Sigmoid colon (tissue), 6 donors: ENCODE measurements at regions not wholly inside any gene's neighbourhood (a gene's known extent, or its start where the extent isn't known, plus 50 kb on each side); places are given as distances from the start of the nearest gene placed in this dataset.

Experiments used
- DNase-seq: peaks from one replicate; pipeline ENCODE4 v3.0.0-alpha.2; 2019
- H3K27ac ChIP-seq, 4 donors: fragments of 200-600 bp; sonication (generic); one replicate each; pipeline ENCODE4 v1.5.1; 2016 to 2019; ENCODE audit warnings: mild to moderate bottlenecking in 1 of 4
- H3K27me3 ChIP-seq, 3 donors: fragments of 200-600 bp; sonication (generic); one replicate each; pipeline ENCODE4 v1.5.1; 2019; ENCODE audit warnings: mild to moderate bottlenecking in 1 of 3
- H3K36me3 ChIP-seq, 4 donors: fragments of 200-600 bp; sonication (generic); one replicate each; pipeline ENCODE4 v1.5.1; 2016 to 2019
- H3K4me1 ChIP-seq, 4 donors: fragments of 200-600 bp; sonication (generic); one replicate each; pipeline ENCODE4 v1.5.1; 2017 to 2019
- H3K4me3 ChIP-seq, 4 donors: fragments of 200-600 bp; sonication (generic); one replicate each; pipeline ENCODE4 v1.5.1; 2017 to 2019; ENCODE audit warnings: mild to moderate bottlenecking in 2 of 4, moderate library complexity in 1 of 4
- H3K9me3 ChIP-seq, 4 donors: fragments of 200-600 bp in 3 of 4; sonication (generic) in 3 of 4; one replicate each; pipeline versions ENCODE4 v1.5.1 to v1.6.1; 2013 to 2019
- CTCF ChIP-seq, 4 experiments: fragments of 450-650 bp in 3 of 4; fragments of 200-600 bp in 1 of 4; IDR thresholded peaks; one replicate each; pipeline ENCODE4 v1.5.1; 2016 to 2019; ENCODE audit warnings: antibody characterized with exemption in 4 of 4, mild to moderate bottlenecking in 3 of 4, moderate library complexity in 2 of 4
- EP300 ChIP-seq, 4 donors: sonication (generic); formaldehyde crosslinking; IDR thresholded peaks; one replicate each; pipeline ENCODE4 v1.6.1; 2017; ENCODE audit warnings: antibody characterized with exemption in 4 of 4
- POLR2A ChIP-seq, 2 donors: fragments of 450-650 bp; IDR thresholded peaks; one replicate each; pipeline ENCODE4 v1.6.1; 2016; ENCODE audit warnings: antibody characterized with exemption in 2 of 2, mild to moderate bottlenecking in 2 of 2, moderate library complexity in 2 of 2
- POLR2AphosphoS5 ChIP-seq, 4 donors: sonication (generic); formaldehyde crosslinking; IDR thresholded peaks; one replicate each; pipeline ENCODE4 v1.6.1; 2017; ENCODE audit warnings: antibody characterized with exemption in 4 of 4
- WGBS, 2 donors: extraction: QIAGEN DNeasy Blood & Tissue Kit; methylation state at CpG; one replicate each; pipeline ENCODE4 v1.1.7; 2013; 5-methylcytosine and 5-hydroxymethylcytosine counted together
- intact Hi-C: fragments of 100-400 bp; cut with DNase I; formaldehyde crosslinking; loops from one replicate; pipeline ENCODE4 v1.15.1; 2023
- donor health status: healthy with polysubstance abuse.
- donor health status: healthy.

GRCh38 chr5:74055486-74056106 lies 429.6 kb downstream of the ARHGEF28 start:
- no peak overlapping the region for H3K4me3 ChIP-seq
- H3K9me3 ChIP-seq, result no peaks in the 10 kb centered on the region
- TF ChIP-seq EP300 (IDR thresholded peaks at IDR 0.05), result no peak
- TF ChIP-seq POLR2A (IDR thresholded peaks at IDR 0.05), result no peak
- no peak for TF ChIP-seq CTCF (IDR thresholded peaks at IDR 0.05)
- no peak for TF ChIP-seq POLR2AphosphoS5 (IDR thresholded peaks at IDR 0.05)
- no peaks in the 10 kb centered on the region for H3K36me3 ChIP-seq
- no peak for DNase-seq
- no peak overlapping the region for H3K27ac ChIP-seq
- H3K4me1 ChIP-seq, result no peaks in the 10 kb centered on the region
- no peaks in the 10 kb centered on the region for H3K27me3 ChIP-seq
- intact Hi-C loops, result no loop called here
- 73 to 75% methylated on average over 7 of the region's 7 CpGs for WGBS, 2 donors

GRCh38 chr5:74054641-74055421 lies 428.8 kb downstream of the ARHGEF28 start:
- H3K27ac ChIP-seq, result no peak overlapping the region
- no peaks in the 10 kb centered on the region for H3K4me1 ChIP-seq
- H3K27me3 ChIP-seq, result no peaks in the 10 kb centered on the region
- no peak for DNase-seq
- intact Hi-C loops, result no loop called here
- no peak for TF ChIP-seq POLR2AphosphoS5 (IDR thresholded peaks at IDR 0.05)
- TF ChIP-seq EP300 (IDR thresholded peaks at IDR 0.05), result no peak
- no peak for TF ChIP-seq CTCF (IDR thresholded peaks at IDR 0.05)
- TF ChIP-seq POLR2A (IDR thresholded peaks at IDR 0.05), result no peak
- H3K9me3 ChIP-seq, result no peaks in the 10 kb centered on the region
- H3K36me3 ChIP-seq, result no peaks in the 10 kb centered on the region
- WGBS, 2 donors, result 85 to 88% methylated on average over 5 of the region's 5 CpGs
- no peak overlapping the region for H3K4me3 ChIP-seq

GRCh38 chr5:74054139-74054538 lies 428.1 kb downstream of the ARHGEF28 start:
- intact Hi-C loops, result no loop called here
- no peak overlapping the region for H3K27ac ChIP-seq
- H3K36me3 ChIP-seq, result no peaks in the 10 kb centered on the region
- no peak for DNase-seq
- H3K4me1 ChIP-seq, result no peaks in the 10 kb centered on the region
- H3K4me3 ChIP-seq, result no peak overlapping the region
- no peaks in the 10 kb centered on the region for H3K9me3 ChIP-seq
- TF ChIP-seq CTCF (IDR thresholded peaks at IDR 0.05) (no peak), POLR2A (IDR thresholded peaks at IDR 0.05) (no peak), POLR2AphosphoS5 (IDR thresholded peaks at IDR 0.05) (no peak), EP300 (IDR thresholded peaks at IDR 0.05) (no peak)
- WGBS, 2 donors, result 84 to 86% methylated on average over 5 of the region's 5 CpGs
- H3K27me3 ChIP-seq, result no peaks in the 10 kb centered on the region

GRCh38 chr5:74052441-74053221 lies 426.6 kb downstream of the ARHGEF28 start:
- Histone ChIP-seq H3K4me3 (no peak overlapping the region), H3K9me3 (no peaks in the 10 kb centered on the region), H3K36me3 (no peaks in the 10 kb centered on the region), H3K27me3 (no peaks in the 10 kb centered on the region), H3K27ac (no peak overlapping the region), H3K4me1 (no peaks in the 10 kb centered on the region)
- intact Hi-C loops, result no loop called here
- DNase-seq, result no peak
- no peak for TF ChIP-seq POLR2A (IDR thresholded peaks at IDR 0.05)
- no peak for TF ChIP-seq EP300 (IDR thresholded peaks at IDR 0.05)
- TF ChIP-seq POLR2AphosphoS5 (IDR thresholded peaks at IDR 0.05), result no peak
- TF ChIP-seq CTCF (IDR thresholded peaks at IDR 0.05), result no peak
- WGBS, 2 donors, result 83 to 86% methylated on average over 7 of the region's 7 CpGs
